Panc1 (cell line): ENCODE measurements at regions not wholly inside any gene's neighbourhood (a gene's known extent, or its start where the extent isn't known, plus 50 kb on each side); places are given as distances from the start of the nearest gene placed in this dataset.

Source experiments
- ATAC-seq: fragments of 200-7000 bp; cut with Tn5 transposase; 2 replicates; pipeline ENCODE4 v1.9.1; 2020; ENCODE audit warnings: mild to moderate bottlenecking, moderate library complexity
- BruUV-seq: library from RNA; stranded (reverse); fragments of 400-500 nt; replicated peaks from 2 replicates; lab custom pipeline; 2021; lab: Mats Ljungman, UMichigan
- CTCF ChIA-PET: fragments of 300-600 bp; sonication (Branson Sonifier 250); formaldehyde crosslinking; loops from one replicate; lab custom pipeline; 2022; ENCODE audit warnings: antibody characterized with exemption; lab: Charles Lee
- POLR2A ChIA-PET: fragments of 300-600 bp; sonication (Branson Sonifier 250); formaldehyde crosslinking; loops from one replicate; lab custom pipeline; 2022; ENCODE audit warnings: antibody characterized with exemption; lab: Charles Lee
- DNase-seq: peaks from one replicate; pipeline ENCODE4 v3.0.0-alpha.2; 2010; ENCODE audit warnings: low read depth, low spot score
- H3K27ac ChIP-seq: 2 replicates; pipeline ENCODE4 v1.5.1; 2011; ENCODE audit warnings: mild to moderate bottlenecking, low read length, inconsistent platforms
- H3K27me3 ChIP-seq: fragments of 200-500 bp; sonication (Bioruptor generic); 2 replicates; pipeline ENCODE4 v1.6.0; 2014; ENCODE audit warnings: low read length, inconsistent platforms; ENCODE audit not compliant: control insufficient read depth, insufficient read depth
- H3K36me3 ChIP-seq: fragments of 200-500 bp; sonication (Bioruptor generic); 2 replicates; pipeline ENCODE4 v1.5.1; 2014; ENCODE audit warnings: inconsistent platforms, mild to moderate bottlenecking, low read length, moderate library complexity; ENCODE audit not compliant: control insufficient read depth, insufficient read depth
- H3K4me1 ChIP-seq: 2 replicates; pipeline ENCODE4 v1.5.1; 2011; ENCODE audit warnings: inconsistent platforms, mild to moderate bottlenecking, low read length, moderate library complexity; ENCODE audit not compliant: control insufficient read depth, insufficient read depth
- H3K4me3 ChIP-seq, 2 experiments: 2 replicates each; pipeline ENCODE4 v1.5.1; 2011 to 2012; ENCODE audit warnings: low read depth in 2 of 2, low read length in 2 of 2, mild to moderate bottlenecking in 2 of 2, inconsistent platforms in 1 of 2, moderate library complexity in 1 of 2
- H3K9me3 ChIP-seq: fragments of 200-500 bp; sonication (Bioruptor generic); 2 replicates; pipeline ENCODE4 v1.5.1; 2014; ENCODE audit warnings: low read depth, mild to moderate bottlenecking, inconsistent platforms, low read length, moderate library complexity; ENCODE audit not compliant: control insufficient read depth, insufficient read depth
- CTCF ChIP-seq: fragments of 450-650 bp; IDR thresholded peaks from 2 replicates; pipeline ENCODE4 v1.5.1; 2017; ENCODE audit warnings: mild to moderate bottlenecking
- POLR2AphosphoS5 ChIP-seq: IDR thresholded peaks from 2 replicates; pipeline ENCODE4 v1.6.1; 2012; ENCODE audit warnings: mild to moderate bottlenecking, low read depth, low read length, moderate library complexity
- SIN3A ChIP-seq: IDR thresholded peaks from 2 replicates; pipeline ENCODE4 v1.6.1; 2012; ENCODE audit warnings: low read depth, mild to moderate bottlenecking, low read length, moderate library complexity, borderline replicate concordance; ENCODE audit not compliant: insufficient read depth
- TCF7L2 ChIP-seq: IDR thresholded peaks from 2 replicates; pipeline ENCODE4 v1.6.1; 2011; ENCODE audit warnings: mild to moderate bottlenecking, low read depth, low read length, inconsistent platforms
- in situ Hi-C: cut with HindIII; loops from 2 replicates; pipeline ENCODE4 v1.10.0; 2016; ENCODE audit warnings: low sequenced_read_pairs, low pct_unique_long_range_greater_than_20kb
- intact Hi-C: fragments of 100-400 bp; cut with micrococcal nuclease; formaldehyde crosslinking; loops from one replicate; pipeline ENCODE4 v1.10.0; 2022; ENCODE audit not compliant: unreplicated experiment
- TF ChIP-seq, protein P1 (sequence below), 2 experiments: IDR thresholded peaks; 2 replicates each; pipeline ENCODE4 v1.6.1; 2011 to 2012; ENCODE audit warnings: low read depth in 2 of 2, control low read depth in 1 of 2, low read length in 1 of 2, mild to moderate bottlenecking in 1 of 2, moderate library complexity in 1 of 2; ENCODE audit not compliant: insufficient read depth in 1 of 2

DNA sequence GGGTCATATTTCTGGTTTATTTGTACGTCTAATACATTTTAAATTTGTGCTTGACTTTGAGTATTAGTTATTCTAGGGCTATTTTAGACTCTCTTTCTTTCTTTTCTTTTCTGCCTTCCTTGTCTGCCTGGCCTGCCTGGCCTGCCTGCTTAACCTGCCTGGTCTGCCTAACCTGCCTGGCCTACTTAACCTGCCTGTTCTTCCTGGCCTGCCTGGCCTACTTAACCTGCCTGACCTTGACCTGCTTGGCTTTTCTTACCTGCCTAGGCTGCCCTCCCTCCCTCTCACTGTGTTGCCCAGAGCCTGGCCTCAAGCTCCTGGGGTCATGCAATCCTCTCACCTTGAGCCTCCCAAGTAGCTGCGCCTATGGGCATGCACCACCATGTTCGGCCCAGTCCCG is 83.7 kb downstream of the PMAIP1 start:
- Histone ChIP-seq H3K36me3 (no peaks in the 10 kb centered on the region), H3K9me3 (no peaks in the 10 kb centered on the region), H3K27ac (no peak overlapping the region), H3K27me3 (no peaks in the 10 kb centered on the region), H3K4me1 (no peaks in the 10 kb centered on the region), H3K4me3 (no peak overlapping the region)
- CTCF ChIA-PET = no interaction called here
- in situ Hi-C loops (no loop called here), intact Hi-C loops (no loop called here)
- no peak for ATAC-seq
- TF ChIP-seq, protein P1, sequence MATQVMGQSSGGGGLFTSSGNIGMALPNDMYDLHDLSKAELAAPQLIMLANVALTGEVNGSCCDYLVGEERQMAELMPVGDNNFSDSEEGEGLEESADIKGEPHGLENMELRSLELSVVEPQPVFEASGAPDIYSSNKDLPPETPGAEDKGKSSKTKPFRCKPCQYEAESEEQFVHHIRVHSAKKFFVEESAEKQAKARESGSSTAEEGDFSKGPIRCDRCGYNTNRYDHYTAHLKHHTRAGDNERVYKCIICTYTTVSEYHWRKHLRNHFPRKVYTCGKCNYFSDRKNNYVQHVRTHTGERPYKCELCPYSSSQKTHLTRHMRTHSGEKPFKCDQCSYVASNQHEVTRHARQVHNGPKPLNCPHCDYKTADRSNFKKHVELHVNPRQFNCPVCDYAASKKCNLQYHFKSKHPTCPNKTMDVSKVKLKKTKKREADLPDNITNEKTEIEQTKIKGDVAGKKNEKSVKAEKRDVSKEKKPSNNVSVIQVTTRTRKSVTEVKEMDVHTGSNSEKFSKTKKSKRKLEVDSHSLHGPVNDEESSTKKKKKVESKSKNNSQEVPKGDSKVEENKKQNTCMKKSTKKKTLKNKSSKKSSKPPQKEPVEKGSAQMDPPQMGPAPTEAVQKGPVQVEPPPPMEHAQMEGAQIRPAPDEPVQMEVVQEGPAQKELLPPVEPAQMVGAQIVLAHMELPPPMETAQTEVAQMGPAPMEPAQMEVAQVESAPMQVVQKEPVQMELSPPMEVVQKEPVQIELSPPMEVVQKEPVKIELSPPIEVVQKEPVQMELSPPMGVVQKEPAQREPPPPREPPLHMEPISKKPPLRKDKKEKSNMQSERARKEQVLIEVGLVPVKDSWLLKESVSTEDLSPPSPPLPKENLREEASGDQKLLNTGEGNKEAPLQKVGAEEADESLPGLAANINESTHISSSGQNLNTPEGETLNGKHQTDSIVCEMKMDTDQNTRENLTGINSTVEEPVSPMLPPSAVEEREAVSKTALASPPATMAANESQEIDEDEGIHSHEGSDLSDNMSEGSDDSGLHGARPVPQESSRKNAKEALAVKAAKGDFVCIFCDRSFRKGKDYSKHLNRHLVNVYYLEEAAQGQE (IDR thresholded peaks at IDR 0.05; ENCODE audit: insufficient read depth in 1 of 2, low read depth in 2 of 2, low read length in 1 of 2) = no peak
- TF ChIP-seq CTCF (no peak), POLR2AphosphoS5 (no peak), TCF7L2 (no peak), SIN3A (no peak)
- no TSS peak for BruUV-seq
- POLR2A ChIA-PET = no interaction called here
- DNase-seq = no peak

DNA sequence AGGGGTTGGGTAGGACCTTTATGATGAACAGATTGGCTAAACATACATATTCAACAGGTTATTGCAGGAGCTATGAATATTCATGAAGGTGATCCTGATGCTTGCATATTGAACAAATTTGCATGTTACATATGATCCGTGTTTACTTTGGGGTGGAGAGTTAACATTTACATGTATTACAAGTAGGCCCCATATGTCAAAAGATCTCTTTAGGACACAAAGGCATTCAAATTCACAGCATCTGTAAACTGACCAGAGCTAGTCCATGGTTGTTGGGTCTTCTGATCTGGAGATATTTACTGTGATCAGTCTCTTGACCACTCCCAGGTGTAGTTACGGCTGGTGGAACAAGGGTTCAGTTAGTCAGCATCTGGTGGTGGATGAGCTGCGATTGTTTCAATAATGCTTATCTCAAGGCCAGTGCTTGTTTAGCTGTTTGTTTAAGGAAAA is 80.4 kb downstream of the PMAIP1 start:
- Histone ChIP-seq H3K9me3 (no peaks in the 10 kb centered on the region), H3K27ac (no peak overlapping the region), H3K4me1 (no peaks in the 10 kb centered on the region), H3K4me3 (no peak overlapping the region), H3K36me3 (no peaks in the 10 kb centered on the region), H3K27me3 (no peaks in the 10 kb centered on the region)
- no TSS peak for BruUV-seq
- intact Hi-C loops = no loop called here
- in situ Hi-C loops = no loop called here
- TF ChIP-seq TCF7L2 (no peak), CTCF (no peak), SIN3A (no peak), POLR2AphosphoS5 (no peak)
- TF ChIP-seq, protein P1 (IDR thresholded peaks at IDR 0.05; ENCODE audit: insufficient read depth in 1 of 2, low read depth in 2 of 2, low read length in 1 of 2) = no peak
- CTCF ChIA-PET = interaction anchor here (0.6 kb wide), 1 partner anchor 1083 kb away, joined by 3 read pairs; no protein-coding TSS in a partner anchor
- POLR2A ChIA-PET = interaction anchor here (0.6 kb wide), 1 partner anchor 654 kb away, joined by 3 read pairs; no protein-coding TSS in a partner anchor
- DNase-seq (no peak), ATAC-seq (no peak)
